NT2/D1 (cell line): ENCODE measurements at regions not wholly inside any gene's neighbourhood (a gene's known extent, or its start where the extent isn't known, plus 50 kb on each side); places are given as distances from the start of the nearest gene placed in this dataset.

Experiments used
- SUZ12 ChIP-seq: IDR thresholded peaks from 2 replicates; pipeline ENCODE4 v1.6.1; 2011; ENCODE audit not compliant: insufficient read length, insufficient read depth; ENCODE audit errors: extremely low read depth
- YY1 ChIP-seq: IDR thresholded peaks from 2 replicates; pipeline ENCODE4 v1.6.1; 2011; ENCODE audit not compliant: insufficient read length, insufficient read depth
- ZNF274 ChIP-seq: IDR thresholded peaks from 2 replicates; pipeline ENCODE4 v1.6.1; 2011; ENCODE audit warnings: mild to moderate bottlenecking, low read depth, low read length

DNA sequence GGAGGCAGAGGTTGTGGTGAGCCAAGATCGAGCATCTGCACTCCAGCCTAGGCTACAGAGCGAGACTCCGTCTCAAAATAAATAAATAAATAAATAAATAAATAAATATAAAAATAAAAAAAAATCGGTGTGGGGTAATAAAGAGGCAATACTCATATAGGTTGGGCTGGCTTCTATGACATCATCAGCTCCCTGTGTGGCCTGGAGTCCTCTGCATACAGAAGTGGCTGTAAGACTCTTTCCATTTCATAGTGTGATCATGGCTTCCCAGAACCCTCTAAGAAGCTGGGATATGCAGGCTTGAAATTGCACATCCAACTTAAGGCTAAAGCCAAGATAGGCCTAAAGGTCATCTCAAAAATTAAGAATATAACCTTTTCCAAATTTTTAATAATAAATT is 101.6 kb downstream of the ZIC4 start:
- TF ChIP-seq ZNF274 (no peak), YY1 (no peak), SUZ12 (no peak)
